HT-29 (cell line): ENCODE measurements at regions not wholly inside any gene's neighbourhood (a gene's known extent, or its start where the extent isn't known, plus 50 kb on each side); places are given as distances from the start of the nearest gene placed in this dataset.

Experiments used
- DNase-seq: peaks from one replicate; pipeline ENCODE4 v3.0.0-alpha.2; 2015; ENCODE audit warnings: low spot score

- DNase-seq, result no peak
Observed at GRCh38 chr18:68525091-68525490, 189.8 kb downstream of the TMX3 start.

- no peak for DNase-seq
Observed at GRCh38 chr18:68520406-68521075, 194.4 kb downstream of the TMX3 start.

GRCh38 chr18:68519336-68519735 is 195.6 kb downstream of the TMX3 start:
- no peak for DNase-seq

- DNase-seq, result no peak
Observed at GRCh38 chr18:68509902-68510301, 205.0 kb downstream of the TMX3 start.

- no peak for DNase-seq
Observed at GRCh38 chr18:68507781-68508180, 207.1 kb downstream of the TMX3 start.

- DNase-seq, result no peak
Observed at GRCh38 chr18:68505178-68505574, 209.7 kb downstream of the TMX3 start.

- no peak for DNase-seq
Observed at GRCh38 chr18:68504441-68505177, 210.3 kb downstream of the TMX3 start.

- no peak for DNase-seq
Observed at GRCh38 chr18:68500556-68500955, 214.4 kb downstream of the TMX3 start.

- no peak for DNase-seq
Observed at GRCh38 chr18:68499141-68499540, 215.8 kb downstream of the TMX3 start.

- DNase-seq, result no peak
Observed at GRCh38 chr18:68498636-68499035, 216.3 kb downstream of the TMX3 start.

- DNase-seq, result no peak
Observed at GRCh38 chr18:68498185-68498584, 216.7 kb downstream of the TMX3 start.

GRCh38 chr18:68494802-68495581 is 219.9 kb downstream of the TMX3 start:
- DNase-seq, result no peak

- no peak for DNase-seq
Observed at GRCh38 chr18:68489013-68489792, 225.7 kb downstream of the TMX3 start.

GRCh38 chr18:68484241-68484640 is 230.7 kb downstream of the TMX3 start:
- no peak for DNase-seq

- no peak for DNase-seq
Observed at GRCh38 chr18:68482815-68483214, 232.1 kb downstream of the TMX3 start.

- DNase-seq, result no peak
Observed at GRCh38 chr18:68480196-68480595, 234.7 kb downstream of the TMX3 start.

GRCh38 chr18:68478246-68478645 is 236.7 kb downstream of the TMX3 start:
- no peak for DNase-seq

- DNase-seq, result no peak
Observed at GRCh38 chr18:68475883-68476282, 239.0 kb downstream of the TMX3 start.

- no peak for DNase-seq
Observed at GRCh38 chr18:68472701-68473295, 242.1 kb downstream of the TMX3 start.

GRCh38 chr18:68469049-68469625 is 245.8 kb downstream of the TMX3 start:
- no peak for DNase-seq

- no peak for DNase-seq
Observed at GRCh38 chr18:68467957-68468356, 247.0 kb downstream of the TMX3 start.
